Neural cell (in vitro differentiated cells): ENCODE measurements at regions not wholly inside any gene's neighbourhood (a gene's known extent, or its start where the extent isn't known, plus 50 kb on each side); places are given as distances from the start of the nearest gene placed in this dataset.

Source experiments
- H2AFZ ChIP-seq: fragments of 200-600, 300-800 bp; sonication (generic), shearing (Covaris generic); 2 replicates; pipeline ENCODE4 v1.6.0; 2014; ENCODE audit warnings: low read depth, mild to moderate bottlenecking, antibody characterized with exemption, low read length, moderate library complexity
- H3F3A ChIP-seq: fragments of 200-600 bp; shearing (Covaris generic); 2 replicates; pipeline ENCODE4 v1.6.1; 2016; ENCODE audit warnings: mild to moderate bottlenecking, moderate library complexity, mixed read lengths, antibody characterized with exemption, low read length; ENCODE audit not compliant: insufficient read depth, poor library complexity, severe bottlenecking
- H3K27ac ChIP-seq: fragments of 200-600, 300-800 bp; sonication (generic), shearing (Covaris generic); 2 replicates; pipeline ENCODE4 v1.5.1; 2014; ENCODE audit warnings: mild to moderate bottlenecking, low read length, moderate library complexity
- H3K27me3 ChIP-seq: fragments of 300-800, 200-600 bp; sonication (generic), shearing (Covaris generic); 2 replicates; pipeline ENCODE4 v1.6.0; 2014; ENCODE audit warnings: mild to moderate bottlenecking, low read depth, low read length, moderate library complexity; ENCODE audit not compliant: insufficient read depth
- H3K36me3 ChIP-seq: fragments of 300-800, 200-600 bp; sonication (generic), shearing (Covaris generic); 2 replicates; pipeline ENCODE4 v1.5.1; 2014; ENCODE audit warnings: mild to moderate bottlenecking, antibody characterized with exemption, low read length, moderate library complexity; ENCODE audit not compliant: insufficient read depth
- H3K4me2 ChIP-seq: fragments of 300-800, 200-600 bp; sonication (generic), shearing (Covaris generic); 2 replicates; pipeline ENCODE4 v1.6.0; 2014; ENCODE audit warnings: mild to moderate bottlenecking, low read length
- H3K4me3 ChIP-seq: fragments of 300-800, 200-600 bp; sonication (generic), shearing (Covaris generic); 2 replicates; pipeline ENCODE4 v1.5.1; 2014; ENCODE audit warnings: mild to moderate bottlenecking, low read length, moderate library complexity
- H3K79me2 ChIP-seq: fragments of 200-600 bp; shearing (Covaris generic); replicated peaks from 2 replicates; pipeline ENCODE4 v1.6.0; 2014; ENCODE audit warnings: mild to moderate bottlenecking, low read length, moderate library complexity; ENCODE audit not compliant: insufficient read depth
- H3K9ac ChIP-seq: fragments of 300-800, 200-600 bp; sonication (generic), shearing (Covaris generic); 2 replicates; pipeline ENCODE4 v1.6.1; 2016; ENCODE audit warnings: mild to moderate bottlenecking, low read length, mixed read lengths
- H3K9me2 ChIP-seq: fragments of 200-600 bp; shearing (Covaris generic); 2 replicates; pipeline ENCODE4 v1.6.1; 2016; ENCODE audit warnings: mild to moderate bottlenecking, low read length, mixed read lengths; ENCODE audit not compliant: insufficient read depth
- H3K9me3 ChIP-seq: fragments of 200-600, 300-800 bp; sonication (generic), shearing (Covaris generic); 2 replicates; pipeline ENCODE4 v1.6.1; 2016; ENCODE audit warnings: mild to moderate bottlenecking, mixed run types, low read length, moderate library complexity, mixed read lengths
- H4K20me1 ChIP-seq: fragments of 200-600 bp; shearing (Covaris generic); 2 replicates; pipeline ENCODE4 v1.6.1; 2016; ENCODE audit warnings: mild to moderate bottlenecking, mixed run types; ENCODE audit not compliant: insufficient read depth
- EP300 ChIP-seq: fragments of 450-650 bp; conservative IDR thresholded peaks from 2 replicates; pipeline ENCODE4 v1.6.1; 2014; ENCODE audit warnings: antibody characterized with exemption, mild to moderate bottlenecking, moderate library complexity; ENCODE audit not compliant: poor library complexity, severe bottlenecking
- EZH2 ChIP-seq: fragments of 200-600, 300-800 bp; shearing (Covaris generic), sonication (generic); IDR thresholded peaks from 2 replicates; pipeline ENCODE4 v1.6.1; 2014; ENCODE audit warnings: antibody characterized with exemption, low read length, borderline replicate concordance, mild to moderate bottlenecking; ENCODE audit not compliant: insufficient read depth, poor library complexity, severe bottlenecking
- MXI1 ChIP-seq: fragments of 450-650 bp; conservative IDR thresholded peaks from 2 replicates; pipeline ENCODE4 v1.6.1; 2014; ENCODE audit warnings: antibody characterized with exemption, mild to moderate bottlenecking; ENCODE audit not compliant: poor library complexity, severe bottlenecking
- POLR2AphosphoS5 ChIP-seq: IDR thresholded peaks from 2 replicates; pipeline ENCODE4 v1.6.1; 2012
- RAD21 ChIP-seq: fragments of 450-650 bp; conservative IDR thresholded peaks from 2 replicates; pipeline ENCODE4 v1.6.1; 2014; ENCODE audit warnings: antibody characterized with exemption, mild to moderate bottlenecking, moderate library complexity
- SMC3 ChIP-seq: fragments of 450-650 bp; conservative IDR thresholded peaks from 2 replicates; pipeline ENCODE4 v1.6.1; 2014; ENCODE audit warnings: antibody characterized with exemption, mild to moderate bottlenecking, moderate library complexity; ENCODE audit not compliant: poor library complexity
- TAF1 ChIP-seq: IDR thresholded peaks from 2 replicates; pipeline ENCODE4 v1.6.1; 2012; ENCODE audit warnings: low read depth
- TF ChIP-seq, protein P1 (sequence below): fragments of 450-650 bp; IDR thresholded peaks from 2 replicates; pipeline ENCODE4 v1.5.1; 2014; ENCODE audit warnings: antibody characterized with exemption, mild to moderate bottlenecking, moderate library complexity; ENCODE audit not compliant: poor library complexity, severe bottlenecking
- TF ChIP-seq, protein P2 (sequence below): IDR thresholded peaks from 2 replicates; pipeline ENCODE4 v1.6.1; 2012; ENCODE audit warnings: borderline replicate concordance

DNA sequence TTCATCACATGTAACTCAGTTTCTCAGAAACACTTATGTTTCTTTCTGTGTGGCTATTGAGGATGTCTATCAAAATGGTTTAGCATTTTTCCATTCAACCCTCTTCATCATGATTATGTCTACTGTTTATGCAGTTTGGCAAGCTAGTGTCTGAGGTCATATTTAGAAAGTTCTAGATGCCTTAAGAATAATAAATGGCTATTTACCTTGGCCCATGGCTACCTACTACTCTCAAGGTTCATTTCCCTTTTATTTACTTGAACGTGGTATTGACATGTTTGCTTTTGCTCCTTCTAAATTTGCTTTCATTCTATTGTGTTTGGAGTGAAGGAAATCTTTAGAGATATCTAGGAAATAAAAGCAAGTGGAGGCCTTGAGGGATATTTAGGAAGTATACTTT, 193.7 kb upstream of the OLFM3 start:
- H3K4me2 ChIP-seq: no peak overlapping the region
- no peaks in the 10 kb centered on the region for H3K9me2 ChIP-seq
- H3K36me3 ChIP-seq: no peaks in the 10 kb centered on the region
- TF ChIP-seq RAD21: no peak
- H3K79me2 ChIP-seq: no peaks in the 10 kb centered on the region
- H3K9ac ChIP-seq: no peak overlapping the region
- no peaks in the 10 kb centered on the region for H4K20me1 ChIP-seq
- no peak overlapping the region for H3K4me3 ChIP-seq
- H3K27ac ChIP-seq: no peak overlapping the region
- H3F3A ChIP-seq: no peaks in the 10 kb centered on the region
- no peak overlapping the region for H2AFZ ChIP-seq
- H3K9me3 ChIP-seq: no peaks in the 10 kb centered on the region
- H3K27me3 ChIP-seq: no peaks in the 10 kb centered on the region

DNA sequence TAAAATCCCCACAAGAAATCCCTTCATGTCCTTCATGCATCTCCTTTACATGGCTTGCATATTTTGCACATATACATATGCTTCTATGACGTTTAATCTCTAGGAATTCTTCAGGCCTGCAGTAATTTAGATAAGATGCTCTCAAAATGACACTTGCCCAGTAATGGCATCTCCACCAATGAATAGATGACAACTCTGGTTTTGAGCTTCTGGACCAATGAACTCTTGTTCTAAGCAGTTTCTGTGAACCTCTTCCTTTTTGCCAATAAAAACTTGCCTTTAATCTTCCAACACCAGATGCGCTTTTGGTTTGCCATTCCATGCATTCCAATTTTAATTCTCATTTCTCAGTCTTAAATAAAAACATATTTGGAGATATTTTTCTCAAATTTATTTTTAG, 189.8 kb upstream of the OLFM3 start:
- no peaks in the 10 kb centered on the region for H4K20me1 ChIP-seq
- H2AFZ ChIP-seq: no peak overlapping the region
- TF ChIP-seq MXI1: no peak
- TF ChIP-seq, protein P1, sequence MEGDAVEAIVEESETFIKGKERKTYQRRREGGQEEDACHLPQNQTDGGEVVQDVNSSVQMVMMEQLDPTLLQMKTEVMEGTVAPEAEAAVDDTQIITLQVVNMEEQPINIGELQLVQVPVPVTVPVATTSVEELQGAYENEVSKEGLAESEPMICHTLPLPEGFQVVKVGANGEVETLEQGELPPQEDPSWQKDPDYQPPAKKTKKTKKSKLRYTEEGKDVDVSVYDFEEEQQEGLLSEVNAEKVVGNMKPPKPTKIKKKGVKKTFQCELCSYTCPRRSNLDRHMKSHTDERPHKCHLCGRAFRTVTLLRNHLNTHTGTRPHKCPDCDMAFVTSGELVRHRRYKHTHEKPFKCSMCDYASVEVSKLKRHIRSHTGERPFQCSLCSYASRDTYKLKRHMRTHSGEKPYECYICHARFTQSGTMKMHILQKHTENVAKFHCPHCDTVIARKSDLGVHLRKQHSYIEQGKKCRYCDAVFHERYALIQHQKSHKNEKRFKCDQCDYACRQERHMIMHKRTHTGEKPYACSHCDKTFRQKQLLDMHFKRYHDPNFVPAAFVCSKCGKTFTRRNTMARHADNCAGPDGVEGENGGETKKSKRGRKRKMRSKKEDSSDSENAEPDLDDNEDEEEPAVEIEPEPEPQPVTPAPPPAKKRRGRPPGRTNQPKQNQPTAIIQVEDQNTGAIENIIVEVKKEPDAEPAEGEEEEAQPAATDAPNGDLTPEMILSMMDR: no peak
- no peak for TF ChIP-seq EZH2
- TF ChIP-seq, protein P2, sequence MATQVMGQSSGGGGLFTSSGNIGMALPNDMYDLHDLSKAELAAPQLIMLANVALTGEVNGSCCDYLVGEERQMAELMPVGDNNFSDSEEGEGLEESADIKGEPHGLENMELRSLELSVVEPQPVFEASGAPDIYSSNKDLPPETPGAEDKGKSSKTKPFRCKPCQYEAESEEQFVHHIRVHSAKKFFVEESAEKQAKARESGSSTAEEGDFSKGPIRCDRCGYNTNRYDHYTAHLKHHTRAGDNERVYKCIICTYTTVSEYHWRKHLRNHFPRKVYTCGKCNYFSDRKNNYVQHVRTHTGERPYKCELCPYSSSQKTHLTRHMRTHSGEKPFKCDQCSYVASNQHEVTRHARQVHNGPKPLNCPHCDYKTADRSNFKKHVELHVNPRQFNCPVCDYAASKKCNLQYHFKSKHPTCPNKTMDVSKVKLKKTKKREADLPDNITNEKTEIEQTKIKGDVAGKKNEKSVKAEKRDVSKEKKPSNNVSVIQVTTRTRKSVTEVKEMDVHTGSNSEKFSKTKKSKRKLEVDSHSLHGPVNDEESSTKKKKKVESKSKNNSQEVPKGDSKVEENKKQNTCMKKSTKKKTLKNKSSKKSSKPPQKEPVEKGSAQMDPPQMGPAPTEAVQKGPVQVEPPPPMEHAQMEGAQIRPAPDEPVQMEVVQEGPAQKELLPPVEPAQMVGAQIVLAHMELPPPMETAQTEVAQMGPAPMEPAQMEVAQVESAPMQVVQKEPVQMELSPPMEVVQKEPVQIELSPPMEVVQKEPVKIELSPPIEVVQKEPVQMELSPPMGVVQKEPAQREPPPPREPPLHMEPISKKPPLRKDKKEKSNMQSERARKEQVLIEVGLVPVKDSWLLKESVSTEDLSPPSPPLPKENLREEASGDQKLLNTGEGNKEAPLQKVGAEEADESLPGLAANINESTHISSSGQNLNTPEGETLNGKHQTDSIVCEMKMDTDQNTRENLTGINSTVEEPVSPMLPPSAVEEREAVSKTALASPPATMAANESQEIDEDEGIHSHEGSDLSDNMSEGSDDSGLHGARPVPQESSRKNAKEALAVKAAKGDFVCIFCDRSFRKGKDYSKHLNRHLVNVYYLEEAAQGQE: no peak
- no peak for TF ChIP-seq SMC3
- no peak for TF ChIP-seq EP300

DNA sequence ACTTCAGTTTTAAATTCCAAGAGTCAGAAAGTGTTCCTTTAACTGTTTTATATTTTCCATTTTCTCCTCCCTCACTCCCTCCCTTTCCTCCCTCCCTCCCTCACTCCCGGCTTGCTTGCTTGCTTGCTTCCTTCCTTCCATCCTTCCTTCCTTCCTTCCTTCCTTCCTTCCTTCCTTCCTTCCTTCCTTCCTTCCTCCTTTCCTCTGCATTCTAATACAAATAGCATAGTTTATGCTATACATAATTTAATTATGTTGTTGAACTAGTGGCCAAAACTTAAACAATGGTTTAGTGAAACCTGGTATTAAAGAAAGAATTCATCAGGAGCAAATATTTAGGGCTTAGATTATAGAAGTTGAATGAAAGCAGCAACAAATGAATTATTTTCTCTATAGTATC, 188.5 kb upstream of the OLFM3 start:
- H3K9ac ChIP-seq: no peak overlapping the region
- no peaks in the 10 kb centered on the region for H3K9me2 ChIP-seq
- no peaks in the 10 kb centered on the region for H4K20me1 ChIP-seq
- no peaks in the 10 kb centered on the region for H3F3A ChIP-seq
- H3K4me3 ChIP-seq: no peak overlapping the region
- no peaks in the 10 kb centered on the region for H3K9me3 ChIP-seq
- H3K27ac ChIP-seq: no peak overlapping the region
- no peaks in the 10 kb centered on the region for H3K36me3 ChIP-seq
- no peaks in the 10 kb centered on the region for H3K27me3 ChIP-seq
- no peak overlapping the region for H2AFZ ChIP-seq
- no peak for TF ChIP-seq POLR2AphosphoS5
- TF ChIP-seq EZH2: no peak
- TF ChIP-seq, protein P2: no peak
- no peak for TF ChIP-seq EP300
- TF ChIP-seq TAF1: no peak
- no peak for TF ChIP-seq RAD21
- TF ChIP-seq, protein P1: no peak
- no peak for TF ChIP-seq MXI1
- no peak for TF ChIP-seq SMC3
- no peaks in the 10 kb centered on the region for H3K79me2 ChIP-seq
- no peak overlapping the region for H3K4me2 ChIP-seq

More for the DNA sequence above, 189.8 kb upstream of the OLFM3 start:
- Histone ChIP-seq H3F3A (no peaks in the 10 kb centered on the region), H3K36me3 (no peaks in the 10 kb centered on the region), H3K9me2 (no peaks in the 10 kb centered on the region), H3K4me2 (no peak overlapping the region), H3K9ac (no peak overlapping the region), H3K4me3 (no peak overlapping the region), H3K9me3 (no peaks in the 10 kb centered on the region), H3K79me2 (no peaks in the 10 kb centered on the region), H3K27me3 (no peaks in the 10 kb centered on the region), H3K27ac (no peak overlapping the region)
